Osteoblast (primary cell): ENCODE measurements at regions not wholly inside any gene's neighbourhood (a gene's known extent, or its start where the extent isn't known, plus 50 kb on each side); places are given as distances from the start of the nearest gene placed in this dataset.

Experiments used
- DNase-seq: peaks from one replicate; pipeline ENCODE4 v3.0.0; 2011; ENCODE audit warnings: low spot score, mixed read lengths; ENCODE audit not compliant: insufficient read length; ENCODE audit errors: missing footprints
- H2AFZ ChIP-seq: 2 replicates; pipeline ENCODE4 v1.6.0; 2011; ENCODE audit warnings: mild to moderate bottlenecking, low read length
- H3K27ac ChIP-seq: 2 replicates; pipeline ENCODE4 v1.5.1; 2011; ENCODE audit warnings: mild to moderate bottlenecking, low read depth, low read length, moderate library complexity
- H3K27me3 ChIP-seq: 2 replicates; pipeline ENCODE4 v1.6.0; 2012; ENCODE audit warnings: mild to moderate bottlenecking, control low read depth, inconsistent platforms, low read length, moderate library complexity; ENCODE audit not compliant: insufficient read depth
- H3K36me3 ChIP-seq: 2 replicates; pipeline ENCODE4 v1.5.1; 2011; ENCODE audit warnings: mild to moderate bottlenecking, low read length, control low read depth, moderate library complexity; ENCODE audit not compliant: insufficient read depth
- H3K4me1 ChIP-seq: 2 replicates; pipeline ENCODE4 v1.5.1; 2011; ENCODE audit warnings: mild to moderate bottlenecking, low read length, control low read depth, moderate library complexity; ENCODE audit not compliant: insufficient read depth
- H3K4me2 ChIP-seq: 2 replicates; pipeline ENCODE4 v1.6.0; 2011; ENCODE audit warnings: mild to moderate bottlenecking, low read length; ENCODE audit not compliant: insufficient read depth
- H3K4me3 ChIP-seq: fragments of 200-600 bp; sonication (generic); 3 replicates; pipeline ENCODE4 v1.5.1; 2012; ENCODE audit warnings: mild to moderate bottlenecking, low read length, inconsistent platforms; ENCODE audit not compliant: insufficient read depth
- H3K79me2 ChIP-seq: 2 replicates; pipeline ENCODE4 v1.6.0; 2012; ENCODE audit warnings: mild to moderate bottlenecking, low read length, control low read depth, inconsistent platforms; ENCODE audit not compliant: insufficient read depth
- H3K9me3 ChIP-seq: 2 replicates; pipeline ENCODE4 v1.5.1; 2011; ENCODE audit warnings: low read depth, low read length, control low read depth
- H4K20me1 ChIP-seq: 2 replicates; pipeline ENCODE4 v1.6.0; 2012; ENCODE audit warnings: mild to moderate bottlenecking, low read length, control low read depth; ENCODE audit not compliant: insufficient read depth
- CTCF ChIP-seq: IDR thresholded peaks from 2 replicates; pipeline ENCODE4 v1.5.1; 2011; ENCODE audit warnings: mild to moderate bottlenecking, low read depth, low read length, moderate library complexity; ENCODE audit errors: extremely low read depth

GRCh38 chr2:138930571-138930970, 150.4 kb upstream of the NXPH2 start:
- Histone ChIP-seq H3K4me3 (no peak overlapping the region), H3K4me2 (no peak overlapping the region), H3K9me3 (no peaks in the 10 kb centered on the region), H3K27me3 (no peaks in the 10 kb centered on the region), H3K27ac (no peak overlapping the region), H3K36me3 (no peaks in the 10 kb centered on the region), H3K4me1 (no peaks in the 10 kb centered on the region), H4K20me1 (no peaks in the 10 kb centered on the region), H3K79me2 (no peaks in the 10 kb centered on the region), H2AFZ (no peak overlapping the region)
- no peak for TF ChIP-seq CTCF
- no peak for DNase-seq

GRCh38 chr2:138928374-138929021, 148.3 kb upstream of the NXPH2 start:
- H3K27ac ChIP-seq: no peak overlapping the region
- no peaks in the 10 kb centered on the region for H4K20me1 ChIP-seq
- H3K79me2 ChIP-seq: no peaks in the 10 kb centered on the region
- no peak for TF ChIP-seq CTCF
- no peak overlapping the region for H2AFZ ChIP-seq
- H3K27me3 ChIP-seq: no peaks in the 10 kb centered on the region
- DNase-seq: no peak
- H3K4me3 ChIP-seq: no peak overlapping the region
- H3K9me3 ChIP-seq: no peaks in the 10 kb centered on the region
- H3K4me2 ChIP-seq: no peak overlapping the region
- no peaks in the 10 kb centered on the region for H3K4me1 ChIP-seq
- H3K36me3 ChIP-seq: no peaks in the 10 kb centered on the region

DNA sequence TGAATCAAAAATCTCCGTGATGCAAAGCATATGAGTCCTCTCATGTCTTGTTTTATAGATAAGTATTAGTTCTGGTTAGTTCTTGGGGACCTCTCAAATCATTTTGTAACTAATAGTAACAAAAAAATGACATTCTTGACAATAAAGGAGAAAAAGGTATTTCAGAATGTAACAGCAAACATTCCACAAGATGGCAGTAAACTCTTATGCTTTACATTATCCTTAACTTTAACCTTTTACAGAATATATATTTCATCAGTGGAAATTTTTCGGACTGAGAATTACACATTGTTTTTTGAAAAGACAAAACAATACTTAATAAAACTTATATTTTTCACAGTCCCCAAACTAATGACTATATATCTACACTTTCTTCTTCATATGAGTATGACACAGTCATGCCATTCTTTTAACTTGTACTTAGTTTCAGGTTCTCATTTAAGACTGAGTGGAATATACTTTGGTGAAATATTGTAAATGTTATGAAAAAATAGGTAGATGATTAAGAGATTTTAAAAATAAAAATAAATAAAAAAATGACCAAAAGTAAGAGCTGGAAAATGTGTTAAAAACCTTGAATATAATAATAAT, 142.9 kb upstream of the NXPH2 start:
- TF ChIP-seq CTCF: peak; percentile 41
- Histone ChIP-seq H3K4me2 (no peak overlapping the region), H3K9me3 (no peaks in the 10 kb centered on the region), H3K36me3 (no peaks in the 10 kb centered on the region), H3K27me3 (no peaks in the 10 kb centered on the region), H3K79me2 (no peaks in the 10 kb centered on the region), H4K20me1 (no peaks in the 10 kb centered on the region), H3K27ac (no peak overlapping the region), H3K4me3 (no peak overlapping the region), H3K4me1 (no peaks in the 10 kb centered on the region), H2AFZ (no peak overlapping the region)
- no peak for DNase-seq

- no peak for DNase-seq
- Histone ChIP-seq H3K27ac (no peak overlapping the region), H3K79me2 (no peaks in the 10 kb centered on the region), H2AFZ (no peak overlapping the region), H4K20me1 (no peaks in the 10 kb centered on the region), H3K4me3 (no peak overlapping the region), H3K4me2 (no peak overlapping the region), H3K9me3 (no peaks in the 10 kb centered on the region), H3K36me3 (no peaks in the 10 kb centered on the region), H3K4me1 (no peaks in the 10 kb centered on the region), H3K27me3 (no peaks in the 10 kb centered on the region)
- TF ChIP-seq CTCF: no peak
These were observed 139.0 kb upstream of the NXPH2 start for GRCh38 chr2:138919120-138919747.
